HG02981 (cell line): ENCODE measurements at regions not wholly inside any gene's neighbourhood (a gene's known extent, or its start where the extent isn't known, plus 50 kb on each side); places are given as distances from the start of the nearest gene placed in this dataset.
"Not testable (repeated sequence)": the region's sequence is repeated elsewhere in the genome, so short reads cannot be mapped to it uniquely, and the experiment has no call there.

ENCODE experiments used
- ATAC-seq: cut with Tn5 transposase; IDR thresholded peaks from one replicate; pipeline ENCODE4 v1.9.1; 2021; ENCODE audit warnings: mild to moderate bottlenecking, moderate library complexity; ENCODE audit not compliant: unreplicated experiment

- ATAC-seq = no peak
These were observed 184.3 kb downstream of the EDN1 start for GRCh38 chr6:12474167-12475140.

- no peak for ATAC-seq
These were observed 186.3 kb downstream of the EDN1 start for GRCh38 chr6:12476484-12476883.

DNA sequence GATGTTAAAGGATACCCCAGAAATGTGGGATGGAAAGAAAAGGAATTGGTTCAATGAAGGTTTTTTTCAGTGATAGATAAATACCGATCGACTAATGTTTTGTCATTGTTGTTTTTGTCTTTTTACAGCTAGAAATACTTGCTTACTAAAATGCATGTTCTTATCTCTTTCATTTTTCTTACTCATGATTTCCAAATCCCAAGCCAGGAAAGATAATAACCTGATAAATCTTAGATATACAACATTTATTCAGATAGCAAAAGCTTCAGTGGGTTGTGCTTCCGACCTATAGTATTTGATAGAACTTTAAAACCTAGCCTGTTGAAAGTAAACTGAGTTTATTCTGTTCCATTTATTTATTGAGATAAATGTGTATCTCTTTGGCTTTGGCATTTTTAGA, 187.5 kb downstream of the EDN1 start:
- no peak for ATAC-seq

DNA sequence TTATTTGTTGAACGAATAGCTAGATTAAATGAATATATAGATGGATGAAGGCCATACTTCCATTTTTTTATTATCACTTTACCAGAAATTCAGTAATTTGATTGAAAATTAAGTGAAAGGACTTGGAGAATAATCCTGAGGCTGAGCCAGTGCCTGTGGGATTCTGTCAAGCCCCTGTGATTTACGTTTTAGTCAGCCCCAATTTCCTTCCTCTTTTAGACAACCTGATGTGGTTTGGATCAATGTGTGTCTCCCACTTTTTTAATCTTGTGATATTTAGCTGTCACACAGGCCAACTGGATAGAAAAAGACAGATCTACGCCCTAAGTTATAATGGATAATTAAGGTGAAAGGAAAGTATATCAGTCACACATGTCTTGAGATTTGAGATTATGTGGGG, 188.8 kb downstream of the EDN1 start:
- no peak for ATAC-seq

DNA sequence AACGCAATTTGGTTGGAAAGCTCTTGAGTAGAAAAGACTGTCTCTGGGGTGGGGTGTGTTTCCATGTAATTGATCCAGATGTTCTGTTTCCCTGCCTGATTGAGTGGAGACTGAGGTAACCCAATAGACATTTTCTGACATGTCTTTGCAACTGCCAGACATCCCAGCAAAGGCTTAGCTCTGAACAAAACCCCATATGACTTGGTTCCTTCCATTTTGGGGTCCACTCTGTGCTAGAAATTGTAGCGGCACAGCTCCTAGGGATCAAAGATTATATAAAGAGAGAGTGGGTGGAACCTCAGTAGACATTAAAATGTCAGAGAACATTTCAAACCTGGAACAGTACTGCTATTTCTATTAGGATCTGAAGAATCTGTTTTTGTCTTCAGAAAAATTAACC, 189.3 kb downstream of the EDN1 start:
- no peak for ATAC-seq

- ATAC-seq = no peak
These were observed 189.7 kb downstream of the EDN1 start for GRCh38 chr6:12479881-12480280.

GRCh38 chr6:12480379-12480778, 190.2 kb downstream of the EDN1 start:
- ATAC-seq = no peak

DNA sequence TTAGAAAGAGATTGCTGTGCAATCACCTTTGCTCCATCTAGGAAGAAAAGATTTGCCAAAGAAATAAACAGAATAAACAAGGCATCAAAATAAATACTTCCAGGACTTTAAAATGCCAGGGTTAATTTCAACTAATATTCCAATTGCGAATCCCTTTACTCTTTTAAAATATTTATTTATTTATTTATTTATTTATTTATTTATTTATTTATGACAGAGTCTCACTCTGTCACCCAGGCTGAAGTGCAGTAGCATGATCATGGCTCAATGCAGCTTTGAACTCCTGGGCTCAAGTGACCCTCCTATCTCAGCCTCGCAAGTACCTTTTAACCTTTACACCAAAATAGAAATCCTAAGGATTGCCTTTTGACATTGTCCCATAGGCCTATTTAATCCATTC, 191.1 kb downstream of the EDN1 start:
- ATAC-seq = no peak

DNA sequence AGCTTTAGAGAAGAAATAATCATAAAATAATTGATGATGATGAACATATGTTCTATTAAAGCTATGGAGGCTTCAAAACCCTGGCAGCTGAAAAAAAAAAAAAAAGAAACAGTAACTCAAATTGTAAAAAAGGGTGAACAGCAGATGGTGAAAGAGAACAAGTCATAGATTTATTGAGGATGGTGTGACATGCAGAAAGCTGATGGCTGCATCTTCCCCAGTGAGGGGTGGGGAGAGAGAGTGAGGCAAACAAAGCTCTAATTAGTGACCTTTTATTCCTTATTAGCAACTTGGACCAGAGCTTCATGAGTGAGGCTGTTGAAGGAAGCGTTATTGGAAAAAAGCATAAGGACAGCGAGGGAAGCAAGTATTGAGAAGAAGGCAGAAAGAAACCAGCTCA, 191.7 kb downstream of the EDN1 start:
- no peak for ATAC-seq

GRCh38 chr6:12482386-12483375, 192.5 kb downstream of the EDN1 start:
- no peak for ATAC-seq

GRCh38 chr6:12483712-12484111, 193.6 kb downstream of the EDN1 start:
- ATAC-seq = peak; percentile 81

- no peak for ATAC-seq
These were observed 194.4 kb downstream of the EDN1 start for GRCh38 chr6:12484519-12484918.

DNA sequence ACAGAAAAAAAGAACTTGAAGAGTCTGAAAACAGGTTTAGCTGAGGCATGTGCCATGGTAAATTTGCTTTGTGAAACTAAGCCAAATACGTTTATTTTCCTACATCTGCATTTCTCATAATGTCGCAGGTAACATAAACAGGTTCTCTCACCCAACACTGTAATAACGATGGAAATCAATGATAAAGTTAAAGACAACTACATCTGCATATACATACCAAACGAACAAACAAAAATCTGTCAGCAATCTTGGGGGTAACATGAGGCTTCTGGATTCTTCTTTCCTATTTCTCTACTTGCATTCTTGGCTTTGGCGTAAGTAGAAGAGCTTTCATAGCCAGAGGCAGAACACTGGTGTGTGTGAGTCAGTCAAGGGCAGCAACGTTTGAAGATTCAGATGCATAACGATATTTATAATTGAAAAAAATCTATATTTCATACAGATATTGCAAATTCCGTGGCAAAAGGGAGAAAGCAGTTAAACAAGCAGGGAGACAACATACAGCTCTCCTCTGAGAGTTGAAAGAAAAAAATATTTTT, 195.1 kb downstream of the EDN1 start:
- no peak for ATAC-seq

GRCh38 chr6:12485837-12486236, 195.7 kb downstream of the EDN1 start:
- no peak for ATAC-seq

- ATAC-seq = no peak
These were observed 200.3 kb downstream of the EDN1 start for GRCh38 chr6:12490351-12490903.

DNA sequence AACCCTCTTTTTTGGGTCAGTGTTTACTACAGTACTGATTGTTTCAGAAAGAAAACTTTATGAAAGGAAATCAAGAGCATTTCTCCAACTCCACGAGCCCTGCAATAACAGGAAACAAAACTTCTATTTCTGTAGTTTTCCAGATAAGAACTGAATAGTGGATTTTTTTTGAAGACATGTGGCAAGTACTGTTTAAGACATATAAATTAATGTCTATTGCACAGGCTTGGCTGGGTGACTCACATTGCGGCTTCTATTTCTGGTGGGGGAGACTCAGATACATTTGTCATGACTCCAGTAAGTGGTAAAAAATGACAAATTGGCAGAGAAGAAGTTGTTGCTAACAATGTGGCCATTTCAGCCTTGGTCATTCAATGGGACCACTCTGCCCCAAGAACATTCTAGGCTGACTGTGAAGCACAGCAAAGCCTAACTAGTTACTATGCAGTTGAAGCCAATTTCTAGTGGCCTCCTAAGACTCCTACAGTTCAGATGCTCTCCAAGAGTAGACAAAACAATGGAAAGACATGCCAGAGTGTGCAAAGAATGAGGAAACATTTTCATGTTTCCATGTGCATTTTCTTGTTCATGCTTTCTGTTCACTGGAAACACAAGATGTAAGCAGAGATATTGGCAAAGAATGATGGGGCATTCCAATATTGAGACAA, 200.9 kb downstream of the EDN1 start:
- ATAC-seq = no peak

GRCh38 chr6:12492929-12493328, 202.8 kb downstream of the EDN1 start:
- not testable (repeated sequence) for ATAC-seq

GRCh38 chr6:12493446-12493845, 203.3 kb downstream of the EDN1 start:
- no peak for ATAC-seq

DNA sequence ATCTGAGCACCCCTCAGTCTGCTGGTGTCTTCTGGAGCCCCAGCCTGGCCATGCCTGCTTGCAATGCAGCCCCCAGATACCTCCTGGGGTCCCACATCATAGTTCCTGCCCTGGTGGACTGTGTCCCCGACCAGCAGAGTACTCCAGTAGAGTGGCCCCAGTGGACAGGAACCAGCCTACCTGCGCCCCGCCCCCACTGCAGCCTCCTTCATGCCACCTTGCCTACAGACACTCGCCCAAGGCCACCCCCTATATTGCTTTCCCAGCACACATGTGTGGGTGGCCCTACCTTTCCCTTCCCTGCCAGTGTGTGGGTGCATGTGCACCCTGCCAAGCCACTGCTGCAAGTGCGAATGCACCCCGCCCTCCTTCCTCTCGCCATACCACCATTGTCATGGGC, 204.0 kb downstream of the EDN1 start:
- no peak for ATAC-seq

DNA sequence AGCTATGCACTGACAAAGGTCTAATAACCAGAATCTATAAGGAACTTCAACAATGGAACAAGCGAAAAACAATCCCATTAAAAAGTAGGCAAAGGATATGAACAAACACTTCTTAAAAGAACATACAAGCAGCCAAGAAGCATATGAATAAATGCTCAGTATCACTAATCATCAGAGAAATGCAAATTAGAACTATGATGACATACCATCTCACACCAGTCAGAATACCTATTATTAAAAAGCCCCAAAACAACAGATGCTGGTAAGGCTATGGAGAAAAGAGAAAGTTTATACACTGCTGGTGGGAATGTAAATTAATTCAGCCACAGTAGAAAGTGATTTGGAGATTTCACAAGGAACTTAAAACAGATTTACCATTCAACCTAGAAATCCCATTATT, 211.8 kb downstream of the EDN1 start:
- no peak for ATAC-seq
